HEK293T (cell line): ENCODE measurements at regions not wholly inside any gene's neighbourhood (a gene's known extent, or its start where the extent isn't known, plus 50 kb on each side); places are given as distances from the start of the nearest gene placed in this dataset.

ENCODE experiments used
- CTCF ChIA-PET: fragments of 350-600 bp; formaldehyde crosslinking; extraction: SDS; loops from one replicate; lab custom pipeline; 2021; ENCODE audit warnings: antibody characterized with exemption, inconsistent platforms; lab: Yijun Ruan, JAX
- POLR2A ChIA-PET: fragments of 350-600 bp; formaldehyde crosslinking; extraction: SDS; loops from one replicate; lab custom pipeline; 2020; ENCODE audit warnings: antibody characterized with exemption, inconsistent platforms; lab: Yijun Ruan, JAX
- DNase-seq: peaks from one replicate; pipeline ENCODE4 v3.0.0; 2012; ENCODE audit warnings: mixed read lengths; ENCODE audit errors: extremely low spot score
- ARNT ChIP-seq: fragments of 450-650 bp; IDR thresholded peaks from 2 replicates; pipeline ENCODE4 v1.6.1; 2017; ENCODE audit warnings: mild to moderate bottlenecking
- BHLHE40 ChIP-seq: fragments of 450-650 bp; IDR thresholded peaks from 2 replicates; pipeline ENCODE4 v1.6.1; 2016; ENCODE audit warnings: mild to moderate bottlenecking, moderate library complexity, borderline replicate concordance
- CTBP1 ChIP-seq: fragments of 450-650 bp; IDR thresholded peaks from 2 replicates; pipeline ENCODE4 v1.6.1; 2016; ENCODE audit warnings: borderline replicate concordance
- ELF4 ChIP-seq: fragments of 450-650 bp; IDR thresholded peaks from 2 replicates; pipeline ENCODE4 v1.6.1; 2017; ENCODE audit warnings: antibody characterized with exemption
- FOXA1 ChIP-seq: fragments of 450-650 bp; IDR thresholded peaks from 2 replicates; pipeline ENCODE4 v1.6.1; 2016; ENCODE audit warnings: mild to moderate bottlenecking
- FOXK2 ChIP-seq: fragments of 450-650 bp; IDR thresholded peaks from 2 replicates; pipeline ENCODE4 v1.6.1; 2016; ENCODE audit warnings: mild to moderate bottlenecking
- FOXM1 ChIP-seq: fragments of 450-650 bp; IDR thresholded peaks from 2 replicates; pipeline ENCODE4 v1.6.1; 2017; ENCODE audit warnings: mild to moderate bottlenecking, borderline replicate concordance
- HDGF ChIP-seq: fragments of 450-650 bp; IDR thresholded peaks from 2 replicates; pipeline ENCODE4 v1.6.1; 2017; ENCODE audit warnings: antibody characterized with exemption, borderline replicate concordance
- L3MBTL2 ChIP-seq: fragments of 450-650 bp; conservative IDR thresholded peaks from 2 replicates; pipeline ENCODE4 v1.6.1; 2016; ENCODE audit warnings: mild to moderate bottlenecking
- LEF1 ChIP-seq: fragments of 450-650 bp; IDR thresholded peaks from 2 replicates; pipeline ENCODE4 v1.6.1; 2017; ENCODE audit warnings: mild to moderate bottlenecking, borderline replicate concordance
- NFRKB ChIP-seq: fragments of 450-650 bp; IDR thresholded peaks from 2 replicates; pipeline ENCODE4 v1.6.1; 2016; ENCODE audit warnings: mild to moderate bottlenecking, moderate library complexity
- SP1 ChIP-seq: fragments of 450-650 bp; IDR thresholded peaks from 2 replicates; pipeline ENCODE4 v1.6.1; 2017
- SUZ12 ChIP-seq: fragments of 450-650 bp; IDR thresholded peaks from 2 replicates; pipeline ENCODE4 v1.6.1; 2016; ENCODE audit warnings: mild to moderate bottlenecking
- TARDBP ChIP-seq: fragments of 450-650 bp; IDR thresholded peaks from 2 replicates; pipeline ENCODE4 v1.6.1; 2016
- ZNF384 ChIP-seq: fragments of 450-650 bp; IDR thresholded peaks from 2 replicates; pipeline ENCODE4 v1.6.1; 2016
- TF ChIP-seq, protein P1 (sequence below): fragments of 450-650 bp; IDR thresholded peaks from 2 replicates; pipeline ENCODE4 v1.6.1; 2016

DNA sequence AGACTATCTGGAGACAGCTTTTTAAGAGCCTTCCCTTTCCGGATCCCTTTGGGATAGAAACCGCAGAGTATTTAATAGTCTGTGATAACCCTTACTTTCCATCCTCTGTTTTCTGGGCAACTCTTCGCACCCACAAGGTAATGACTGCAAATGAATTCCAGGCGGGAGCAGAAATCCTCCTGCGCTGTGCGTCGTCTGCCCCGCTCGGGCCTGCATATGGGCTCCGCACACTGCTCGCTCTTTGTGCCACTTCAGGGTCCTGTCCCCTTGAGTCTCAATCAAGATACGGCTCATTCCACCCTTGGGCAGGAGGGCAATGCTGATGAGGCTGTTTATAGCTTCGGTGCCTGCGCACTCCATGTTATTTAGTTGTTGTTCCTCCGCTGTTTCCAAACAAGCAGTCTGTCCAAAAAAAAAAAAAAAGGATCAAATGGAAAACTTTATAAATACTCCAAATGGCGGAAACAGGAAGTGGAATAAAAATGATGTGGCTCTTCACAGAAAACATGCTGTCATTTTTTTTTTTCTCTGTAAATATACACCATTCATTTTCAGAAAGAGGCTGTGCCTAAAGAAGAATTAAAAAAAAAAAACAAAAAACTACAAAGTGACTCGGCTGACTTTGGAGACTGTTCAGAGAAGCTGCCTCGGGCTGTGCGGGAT, 169.6 kb upstream of the GMDS start:
- TF ChIP-seq ARNT (no peak), TARDBP (no peak), SP1 (no peak), HDGF (no peak), L3MBTL2 (no peak), ZNF384 (no peak), FOXA1 (no peak), LEF1 (no peak)
- TF ChIP-seq, protein P1, sequence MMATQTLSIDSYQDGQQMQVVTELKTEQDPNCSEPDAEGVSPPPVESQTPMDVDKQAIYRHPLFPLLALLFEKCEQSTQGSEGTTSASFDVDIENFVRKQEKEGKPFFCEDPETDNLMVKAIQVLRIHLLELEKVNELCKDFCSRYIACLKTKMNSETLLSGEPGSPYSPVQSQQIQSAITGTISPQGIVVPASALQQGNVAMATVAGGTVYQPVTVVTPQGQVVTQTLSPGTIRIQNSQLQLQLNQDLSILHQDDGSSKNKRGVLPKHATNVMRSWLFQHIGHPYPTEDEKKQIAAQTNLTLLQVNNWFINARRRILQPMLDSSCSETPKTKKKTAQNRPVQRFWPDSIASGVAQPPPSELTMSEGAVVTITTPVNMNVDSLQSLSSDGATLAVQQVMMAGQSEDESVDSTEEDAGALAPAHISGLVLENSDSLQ = no peak
- POLR2A ChIA-PET = no interaction called here
- CTCF ChIA-PET = no interaction called here

GRCh38 chr6:2412731-2413130, 167.3 kb upstream of the GMDS start:
- TF ChIP-seq TARDBP (no peak), ELF4 (no peak), CTBP1 (no peak), NFRKB (no peak), BHLHE40 (no peak), FOXA1 (no peak)
- ChIA-PET CTCF (no interaction called here), POLR2A (no interaction called here)
- DNase-seq = no peak

More for the DNA sequence above, 169.6 kb upstream of the GMDS start:
- DNase-seq = no peak

- TF ChIP-seq FOXM1 (no peak), L3MBTL2 (no peak), TARDBP (no peak), FOXK2 (no peak), ZNF384 (no peak), ARNT (no peak), NFRKB (no peak)
- TF ChIP-seq, protein P1 = no peak
- CTCF ChIA-PET = no interaction called here
- POLR2A ChIA-PET = no interaction called here
- DNase-seq = no peak
Observed at GRCh38 chr6:2410656-2411380, 165.4 kb upstream of the GMDS start.

- CTCF ChIA-PET = no interaction called here
- DNase-seq = no peak
- TF ChIP-seq ARNT (no peak), CTBP1 (no peak), HDGF (no peak)
- POLR2A ChIA-PET = no interaction called here
Observed at GRCh38 chr6:2407525-2407924, 162.1 kb upstream of the GMDS start.

DNA sequence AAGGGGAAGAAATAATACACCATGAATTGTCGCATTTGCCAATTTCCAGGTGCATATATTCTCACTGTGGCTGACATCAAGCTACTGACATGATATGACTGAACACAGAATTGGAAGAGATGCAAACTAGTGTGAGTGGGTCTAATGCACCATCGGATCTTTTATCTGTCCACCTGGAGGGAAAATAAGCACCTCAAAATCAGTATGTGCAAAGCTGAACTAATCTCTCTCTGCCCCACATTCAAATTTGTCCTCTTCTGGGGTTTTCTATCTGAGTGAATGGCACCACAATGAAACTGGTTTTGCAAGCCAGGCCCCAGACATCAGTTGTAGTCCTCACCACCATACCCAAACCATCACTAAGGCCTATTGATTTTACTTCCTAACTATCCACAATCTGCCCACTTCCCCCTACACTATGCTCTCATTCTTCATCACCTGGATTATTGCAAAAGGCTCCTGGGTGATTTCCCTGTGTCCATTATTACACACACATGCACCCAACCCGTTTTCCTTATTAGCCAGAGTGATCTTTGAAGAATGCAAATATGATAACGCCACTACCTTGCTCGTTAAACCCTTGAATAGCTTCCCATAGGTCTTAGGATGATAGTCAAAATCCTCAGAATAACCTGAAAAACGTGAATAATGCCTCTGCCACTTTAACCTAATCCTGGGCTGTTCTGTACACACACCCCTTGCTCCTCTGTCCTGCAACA, 159.0 kb upstream of the GMDS start:
- CTCF ChIA-PET = no interaction called here
- no peak for DNase-seq
- POLR2A ChIA-PET = no interaction called here
- TF ChIP-seq, protein P1 = no peak
- TF ChIP-seq FOXM1 = no peak
- no peak for TF ChIP-seq ELF4
- no peak for TF ChIP-seq ZNF384
- TF ChIP-seq NFRKB = no peak
- TF ChIP-seq SP1 = no peak
- no peak for TF ChIP-seq HDGF
- TF ChIP-seq FOXK2 = no peak
- TF ChIP-seq ARNT = no peak
- TF ChIP-seq LEF1 = no peak
- TF ChIP-seq BHLHE40 = no peak
- no peak for TF ChIP-seq FOXA1
- TF ChIP-seq TARDBP = no peak
- TF ChIP-seq CTBP1 = no peak

- no peak for DNase-seq
- TF ChIP-seq SUZ12 = no peak
- TF ChIP-seq L3MBTL2 = no peak
- no peak for TF ChIP-seq SP1
- no peak for TF ChIP-seq TARDBP
- TF ChIP-seq BHLHE40 = no peak
- TF ChIP-seq LEF1 = no peak
- no peak for TF ChIP-seq FOXA1
- no peak for TF ChIP-seq ELF4
- ChIA-PET CTCF (no interaction called here), POLR2A (no interaction called here)
Observed at GRCh38 chr6:2403546-2403945, 158.1 kb upstream of the GMDS start.
